ENCODE measurements at regions not wholly inside any gene's neighbourhood (a gene's known extent, or its start where the extent isn't known, plus 50 kb on each side); places are given as distances from the start of the nearest gene placed in this dataset.

GRCh38 chr20:6657904-6658303 lies 109.6 kb upstream of the BMP2 start:
- no peak for DNase-seq

GRCh38 chr20:6657111-6657510 lies 110.4 kb upstream of the BMP2 start:
- DNase-seq: no peak

- DNase-seq: no peak
These were observed 112.8 kb upstream of the BMP2 start for GRCh38 chr20:6654513-6655252.

DNA sequence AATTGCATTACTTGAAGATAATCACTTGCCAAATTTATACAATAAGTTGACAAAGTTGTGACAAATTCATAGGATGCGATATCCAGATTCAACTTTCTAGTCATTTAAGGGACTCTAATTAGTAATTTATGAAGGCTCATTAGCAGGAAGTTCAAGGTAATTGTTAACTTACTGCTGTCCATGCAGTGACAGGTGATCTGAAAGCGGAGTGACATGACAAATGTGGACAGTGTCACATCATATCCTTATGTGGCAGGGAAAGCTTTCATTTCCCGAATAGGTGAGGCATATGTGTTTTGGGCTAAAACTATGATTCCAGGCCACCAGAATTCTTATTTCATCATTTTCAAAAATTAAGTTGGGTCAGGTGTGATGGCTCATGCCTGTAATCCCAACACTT lies 115.9 kb upstream of the BMP2 start:
- no peak for DNase-seq

DNA sequence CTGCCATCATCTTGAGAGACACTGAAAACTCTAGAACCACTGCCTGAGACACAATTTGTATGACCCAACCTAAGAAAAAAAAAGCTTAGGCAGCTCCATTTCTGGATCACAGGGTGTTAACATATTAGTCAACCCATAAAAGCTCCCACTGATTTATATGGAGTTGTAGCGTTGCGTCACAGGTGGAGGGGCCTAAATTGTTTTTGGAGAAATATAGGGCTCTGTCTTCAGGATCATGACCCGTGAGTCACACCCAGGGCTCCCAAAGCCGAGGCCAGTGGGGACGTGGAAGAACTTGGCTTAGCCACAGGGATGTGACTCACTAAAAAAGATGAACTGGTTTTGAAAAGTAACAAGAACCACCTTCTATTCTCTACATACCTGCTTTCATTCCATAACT lies 116.5 kb upstream of the BMP2 start:
- peak; percentile 63 for DNase-seq

- DNase-seq: no peak
These were observed 121.4 kb upstream of the BMP2 start for GRCh38 chr20:6646021-6646636.

DNA sequence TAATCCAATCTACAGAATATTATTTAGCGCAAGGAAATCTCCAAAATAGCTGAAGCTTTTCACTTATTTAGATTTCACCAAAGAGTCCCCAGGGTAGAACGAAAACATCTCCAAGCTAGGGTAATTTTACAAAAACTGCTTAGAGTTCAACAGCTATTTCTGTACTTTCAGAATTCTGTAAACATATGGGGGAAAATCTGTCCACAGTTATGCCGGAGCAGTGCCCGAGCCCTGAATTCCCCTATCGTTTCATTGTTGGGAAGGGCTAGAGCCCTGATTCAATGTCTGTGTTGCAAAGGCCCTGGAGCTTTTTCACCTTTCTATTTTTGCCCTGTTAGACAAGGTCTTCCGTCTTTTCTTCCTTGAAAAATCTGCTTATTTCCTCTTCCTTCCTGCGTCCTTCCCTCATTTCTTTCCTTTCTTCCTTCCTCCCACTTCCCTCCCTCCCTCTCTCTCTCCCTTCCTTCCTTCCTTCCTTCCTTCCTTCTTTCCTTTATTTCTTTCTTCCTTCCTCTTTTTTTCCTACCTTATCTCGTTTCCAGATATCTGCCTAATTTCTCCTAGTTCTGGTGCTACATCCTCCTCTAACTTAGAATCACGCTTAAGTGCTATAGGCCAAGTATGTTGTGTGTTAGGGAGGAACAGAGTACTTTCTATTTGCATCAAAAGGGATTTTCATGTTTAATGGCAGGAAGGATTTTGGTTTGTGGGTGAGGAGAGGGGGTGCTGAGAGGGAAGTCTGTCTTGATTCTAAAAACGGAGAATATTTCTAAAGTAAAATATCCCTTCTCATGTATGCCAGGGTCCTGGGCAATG lies 122.5 kb upstream of the BMP2 start:
- no peak for DNase-seq

GRCh38 chr20:6641012-6641411 lies 126.5 kb upstream of the BMP2 start:
- no peak for DNase-seq

DNA sequence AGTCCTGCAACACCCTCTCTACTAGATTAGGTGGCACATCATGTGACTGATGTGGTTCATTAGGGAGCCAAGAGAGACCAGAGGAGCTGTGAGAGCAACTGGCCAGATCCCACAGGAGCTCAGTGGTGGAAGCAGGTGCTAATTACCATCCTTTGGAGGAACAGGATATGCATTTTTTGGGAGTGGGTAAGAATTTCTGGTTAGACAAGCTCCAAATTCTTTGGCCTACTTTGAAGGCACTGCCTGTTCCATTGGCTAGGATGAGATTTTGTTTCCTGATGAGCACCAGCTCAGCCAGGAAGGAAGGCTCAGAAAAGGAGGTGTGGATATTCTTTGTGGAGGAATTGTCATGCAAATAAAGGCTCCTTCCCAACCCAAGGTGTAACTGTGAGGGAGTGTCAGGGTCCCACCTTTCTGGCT lies 130.3 kb upstream of the BMP2 start:
- DNase-seq: peak; percentile 65

GRCh38 chr20:6636209-6637159 lies 131.0 kb upstream of the BMP2 start:
- peak; percentile 61 for DNase-seq

GRCh38 chr20:6635034-6635736 lies 132.3 kb upstream of the BMP2 start:
- DNase-seq: no peak

GRCh38 chr20:6632187-6632586 lies 135.3 kb upstream of the BMP2 start:
- no peak for DNase-seq

DNA sequence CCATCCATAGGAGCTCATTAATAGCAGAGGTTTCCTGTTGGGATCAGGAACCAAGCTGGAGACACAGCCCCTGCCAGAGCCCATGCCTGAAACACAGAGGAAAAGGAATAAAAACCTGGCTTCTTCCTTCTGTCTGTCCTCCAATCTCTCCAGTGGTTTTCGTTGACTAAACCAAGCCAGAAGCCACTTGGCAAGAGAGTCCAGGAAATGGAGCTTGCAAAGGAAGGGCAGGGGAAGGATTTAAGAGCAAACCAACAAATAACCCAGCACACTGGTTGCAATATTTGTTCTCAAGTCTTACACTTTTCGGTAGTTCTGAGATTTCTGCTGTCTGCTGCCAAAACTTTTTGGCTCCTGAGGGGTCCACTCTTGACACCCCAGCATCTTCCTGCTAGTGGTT lies 137.0 kb upstream of the BMP2 start:
- no peak for DNase-seq

- DNase-seq: no peak
These were observed 137.9 kb upstream of the BMP2 start for GRCh38 chr20:6629564-6629963.

DNA sequence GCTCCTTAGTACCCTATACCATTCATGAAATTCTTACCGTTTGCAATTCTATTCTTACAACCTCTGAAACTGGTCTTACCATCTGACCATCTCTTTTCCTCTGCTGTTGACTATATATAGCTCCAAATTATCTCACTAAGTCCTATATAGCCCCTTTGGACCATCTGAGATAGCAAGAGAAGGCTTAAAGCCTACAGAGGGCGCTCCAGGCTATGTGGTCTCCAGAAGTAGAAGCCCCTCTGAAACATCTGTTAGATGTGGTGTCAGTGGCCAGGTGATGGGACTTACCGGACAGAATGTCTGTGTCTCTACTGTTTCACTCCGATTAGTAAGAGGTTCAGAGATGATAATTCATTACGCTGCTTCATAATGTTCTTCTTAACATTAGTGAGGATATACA lies 140.7 kb upstream of the BMP2 start:
- no peak for DNase-seq

DNA sequence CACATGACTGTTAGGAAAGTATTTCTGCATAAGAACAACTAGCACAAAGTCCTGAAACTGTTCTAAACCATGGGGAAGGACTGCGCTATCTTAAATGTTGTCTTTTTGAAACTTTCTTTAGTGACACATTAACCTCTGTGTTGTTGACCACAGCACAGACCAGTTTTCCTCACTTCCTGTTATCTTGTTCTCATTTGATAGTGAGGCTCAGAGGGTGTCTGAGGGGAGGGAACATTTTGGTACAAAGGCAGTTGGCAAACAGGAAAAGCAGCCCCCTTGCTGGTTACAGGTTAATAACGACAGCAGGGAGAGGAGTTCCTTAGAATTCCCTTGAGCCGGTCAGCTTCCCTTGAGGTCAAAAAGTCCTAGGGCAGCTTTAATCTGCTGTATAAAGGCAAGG lies 143.5 kb upstream of the BMP2 start:
- DNase-seq: peak; percentile 53

- DNase-seq: no peak
These were observed 145.4 kb upstream of the BMP2 start for GRCh38 chr20:6622041-6622440.

DNA sequence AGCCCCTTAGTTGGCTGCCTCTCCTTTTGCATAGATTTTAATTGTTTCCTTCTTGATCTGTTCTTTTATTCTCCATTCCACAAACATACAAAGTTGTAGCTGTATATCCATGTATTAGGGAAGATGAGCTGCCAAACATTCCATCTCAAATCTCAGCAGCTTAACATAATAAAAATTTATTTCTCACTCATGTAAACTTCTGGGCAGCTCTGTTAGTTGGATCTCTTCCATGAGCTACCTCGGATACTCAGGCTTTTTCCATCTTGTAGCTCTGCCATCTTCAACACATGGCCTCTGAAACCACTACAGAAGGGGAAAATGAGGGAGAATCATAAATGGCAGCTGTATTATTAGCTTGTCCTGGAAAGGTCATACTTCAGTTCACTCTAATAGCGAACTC lies 149.4 kb upstream of the BMP2 start:
- no peak for DNase-seq

GRCh38 chr20:6616421-6616820 lies 151.1 kb upstream of the BMP2 start:
- no peak for DNase-seq

DNA sequence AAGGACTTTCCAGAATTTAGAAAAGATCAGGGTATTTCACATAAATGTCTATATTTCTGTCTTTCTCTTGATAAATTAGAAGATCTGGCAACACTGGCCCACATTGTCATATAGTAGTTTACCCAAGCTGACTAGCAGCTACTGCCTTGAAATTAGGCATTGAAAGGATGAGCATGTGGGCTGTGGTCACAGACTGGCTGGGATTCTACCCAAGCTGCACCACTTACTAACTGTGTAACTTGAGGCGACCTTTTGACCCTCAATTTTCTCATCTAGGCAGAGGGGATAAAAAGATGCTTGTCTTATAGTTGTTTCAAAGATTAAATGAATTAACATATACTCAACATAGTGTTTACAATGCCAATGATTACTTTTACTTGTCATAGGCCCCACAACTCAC lies 152.7 kb upstream of the BMP2 start:
- no peak for DNase-seq

GRCh38 chr20:6613280-6613861 lies 154.1 kb upstream of the BMP2 start:
- DNase-seq: peak; percentile 68

DNA sequence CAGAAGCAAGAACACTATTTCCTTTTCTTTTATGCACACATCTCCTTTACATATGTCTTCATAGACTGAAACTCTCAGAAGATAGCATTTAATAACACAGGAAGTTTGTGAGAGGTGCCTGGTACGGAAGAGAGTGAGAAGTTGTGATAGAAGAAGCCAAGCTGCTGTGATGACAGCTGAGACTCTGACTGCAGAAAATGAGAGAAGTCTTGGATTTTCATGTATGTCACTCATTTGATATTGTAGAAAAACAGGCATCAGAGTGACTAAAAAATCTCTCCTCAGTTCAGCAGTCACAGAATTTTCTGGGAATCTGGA lies 154.9 kb upstream of the BMP2 start:
- DNase-seq: no peak

All from islet precursor cell (in vitro differentiated cells).